Endothelial cell of umbilical vein (primary cell): ENCODE measurements at regions not wholly inside any gene's neighbourhood (a gene's known extent, or its start where the extent isn't known, plus 50 kb on each side); places are given as distances from the start of the nearest gene placed in this dataset.

Source experiments
- BruUV-seq: library from RNA; stranded (reverse); fragments of 400-500 nt; replicated peaks from 2 replicates; lab custom pipeline; 2021; lab: Mats Ljungman, UMichigan
- CTCF ChIA-PET: fragments of 300-600, 350-600 bp; sonication (Branson Sonifier 250); formaldehyde crosslinking; loops from one replicate; lab custom pipeline; 2021; ENCODE audit warnings: antibody characterized with exemption, inconsistent platforms; lab: Charles Lee
- POLR2A ChIA-PET: fragments of 300-600, 350-600 bp; sonication (Branson Sonifier 250); formaldehyde crosslinking; loops from one replicate; lab custom pipeline; 2021; ENCODE audit warnings: antibody characterized with exemption, inconsistent platforms; lab: Charles Lee
- DNase-seq: peaks from one replicate; pipeline ENCODE4 v3.0.0-alpha.2; 2011; ENCODE audit warnings: low read depth, low spot score
- FAIRE-seq: peaks from 2 replicates; lab custom pipeline; 2011; peaks lifted over from hg19 to GRCh38; lab: Jason Lieb, UNC
- H2AFZ ChIP-seq: 2 replicates; pipeline ENCODE4 v1.6.0; 2012; ENCODE audit warnings: low read depth, low read length, control low read depth, inconsistent platforms
- H3K27ac ChIP-seq: 2 replicates; pipeline ENCODE4 v1.5.1; 2011; ENCODE audit warnings: low read depth, mild to moderate bottlenecking, control low read depth, low read length, moderate library complexity; ENCODE audit not compliant: insufficient read depth
- H3K27me3 ChIP-seq, 2 experiments: 2 replicates each; pipeline versions ENCODE4 v1.6.0 to v1.6.1; 2011; ENCODE audit warnings: low read length in 2 of 2, mixed read lengths in 1 of 2; ENCODE audit not compliant: control insufficient read depth in 2 of 2, insufficient read depth in 2 of 2
- H3K36me3 ChIP-seq, 2 experiments: 2 replicates in 1 of 2; 3 replicates in 1 of 2; pipeline ENCODE4 v1.5.1; 2011; ENCODE audit warnings: low read length in 2 of 2, mild to moderate bottlenecking in 1 of 2, moderate library complexity in 1 of 2; ENCODE audit not compliant: control insufficient read depth in 2 of 2, insufficient read depth in 2 of 2; ENCODE audit errors: extremely low read depth in 1 of 2
- H3K4me1 ChIP-seq: 3 replicates; pipeline ENCODE4 v1.5.1; 2011; ENCODE audit warnings: mild to moderate bottlenecking, low read length; ENCODE audit not compliant: control insufficient read depth, insufficient read depth; ENCODE audit errors: extremely low read depth
- H3K4me2 ChIP-seq: 2 replicates; pipeline ENCODE4 v1.6.1; 2011; ENCODE audit warnings: low read length, control low read depth, mixed read lengths; ENCODE audit not compliant: insufficient read depth
- H3K4me3 ChIP-seq, 3 experiments: fragments of 200-600 bp in 1 of 3; sonication (generic), shearing (Covaris generic) in 1 of 3; replicated peaks in 1 of 3; 2 replicates each; pipeline ENCODE4 v1.5.1; 2011 to 2016; ENCODE audit warnings: control low read depth in 3 of 3, low read length in 3 of 3, mild to moderate bottlenecking in 2 of 3, inconsistent platforms in 1 of 3, low read depth in 1 of 3, moderate library complexity in 1 of 3; ENCODE audit not compliant: insufficient read depth in 1 of 3
- H3K79me2 ChIP-seq: 2 replicates; pipeline ENCODE4 v1.6.0; 2012; ENCODE audit warnings: low read length, inconsistent platforms; ENCODE audit not compliant: control insufficient read depth, insufficient read depth
- H3K9ac ChIP-seq: replicated peaks from 2 replicates; pipeline ENCODE3; 2011; ENCODE audit warnings: low read length, control low read depth; ENCODE audit not compliant: insufficient read depth; ENCODE audit errors: extremely low read depth
- H3K9me1 ChIP-seq: replicated peaks from 3 replicates; pipeline ENCODE4 v1.6.0; 2011; ENCODE audit warnings: mild to moderate bottlenecking, low read length; ENCODE audit not compliant: control insufficient read depth, insufficient read depth; ENCODE audit errors: extremely low read depth
- H3K9me3 ChIP-seq: replicated peaks from 2 replicates; pipeline ENCODE4 v1.5.1; 2012; ENCODE audit warnings: low read length, inconsistent platforms; ENCODE audit not compliant: control insufficient read depth, insufficient read depth
- H4K20me1 ChIP-seq: replicated peaks from 2 replicates; pipeline ENCODE3; 2011; ENCODE audit warnings: mild to moderate bottlenecking, low read length; ENCODE audit not compliant: control insufficient read depth, insufficient read depth; ENCODE audit errors: extremely low read depth
- CTCF ChIP-seq, 2 donors: IDR thresholded peaks; 1 replicate in 1 of 2; 2 replicates in 1 of 2; pipeline ENCODE4 v1.5.1; 2011; ENCODE audit warnings: low read length in 2 of 2, mild to moderate bottlenecking in 2 of 2, moderate library complexity in 2 of 2, control low read depth in 1 of 2, inconsistent platforms in 1 of 2, low read depth in 1 of 2; ENCODE audit not compliant: insufficient read depth in 1 of 2; ENCODE audit errors: extremely low read depth in 1 of 2
- EZH2 ChIP-seq: IDR thresholded peaks from 2 replicates; pipeline ENCODE4 v1.6.1; 2012; ENCODE audit warnings: borderline replicate concordance, low read depth, mild to moderate bottlenecking, moderate library complexity, low read length, inconsistent platforms; ENCODE audit not compliant: severe bottlenecking
- FOS ChIP-seq: IDR thresholded peaks from 2 replicates; pipeline ENCODE4 v1.6.1; 2011; ENCODE audit warnings: mild to moderate bottlenecking, low read length, moderate library complexity, borderline replicate concordance; ENCODE audit not compliant: insufficient read depth
- GATA2 ChIP-seq: IDR thresholded peaks from 2 replicates; pipeline ENCODE4 v1.7.0; 2011; ENCODE audit warnings: low read depth, mild to moderate bottlenecking, moderate library complexity, mixed read lengths, low read length; ENCODE audit not compliant: insufficient read length, insufficient read depth
- JUN ChIP-seq: IDR thresholded peaks from 2 replicates; pipeline ENCODE4 v1.6.1; 2011; ENCODE audit warnings: borderline replicate concordance, low read depth; ENCODE audit not compliant: insufficient read length, insufficient read depth
- MYC ChIP-seq: IDR thresholded peaks from one replicate; pipeline ENCODE4 v1.6.1; 2011; ENCODE audit warnings: mild to moderate bottlenecking, low read depth, low read length
- POLR2A ChIP-seq: IDR thresholded peaks from 2 replicates; pipeline ENCODE4 v1.6.1; 2012; ENCODE audit warnings: low read depth, mild to moderate bottlenecking, control low read depth, low read length
- POLR2AphosphoS5 ChIP-seq: IDR thresholded peaks from 2 replicates; pipeline ENCODE4 v1.6.1; 2012; ENCODE audit warnings: low read depth, mild to moderate bottlenecking, control low read depth, low read length, moderate library complexity; ENCODE audit not compliant: insufficient read depth
- dilution Hi-C: fragments of 300-500 bp; cut with MboI; formaldehyde crosslinking; loops from one replicate; pipeline ENCODE4 v1.15.0; 2019; ENCODE audit warnings: low sequenced_read_pairs; ENCODE audit not compliant: extremely low pct_ligation_motif_present
- intact Hi-C: fragments of 100-400 bp; cut with micrococcal nuclease; formaldehyde crosslinking; loops from one replicate; pipeline ENCODE4 v1.10.0; 2022
- TF ChIP-seq, protein P1 (sequence below): IDR thresholded peaks from 2 replicates; pipeline ENCODE4 v1.6.1; 2011; ENCODE audit not compliant: insufficient read depth, insufficient read length

DNA sequence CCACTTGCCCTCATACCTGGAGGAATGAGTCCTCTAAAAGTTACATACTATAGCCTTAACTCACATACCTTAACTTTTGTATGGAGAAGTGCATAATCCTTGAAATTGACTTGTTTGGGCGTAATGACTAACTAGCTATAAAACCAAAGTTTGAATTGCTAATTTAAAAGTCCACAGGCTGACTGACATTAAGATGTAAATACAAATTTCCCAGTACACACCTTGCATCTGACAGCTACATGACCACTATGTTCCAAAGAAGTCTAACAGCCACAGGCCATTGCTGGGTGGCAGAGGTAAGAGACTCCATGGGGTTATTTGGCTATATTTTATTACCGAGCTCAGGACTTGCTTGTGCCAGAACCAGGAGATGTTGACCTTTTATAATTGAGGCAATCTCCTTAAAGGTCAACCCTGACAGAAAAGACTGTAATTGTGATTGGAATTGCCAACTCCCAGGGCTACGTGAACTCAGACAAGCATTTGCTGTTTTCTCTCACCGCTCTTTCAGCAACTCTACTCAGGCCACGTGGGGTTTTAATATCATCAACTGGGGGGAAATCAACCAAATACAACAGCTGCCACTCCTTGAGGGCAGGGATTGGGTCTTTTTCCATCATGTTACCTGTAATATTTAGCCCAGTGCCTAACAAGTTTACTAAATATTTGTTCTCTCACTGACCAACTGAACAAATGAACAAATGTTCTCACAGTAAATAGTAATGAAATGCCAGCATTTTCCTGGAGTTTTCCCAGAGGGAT, 139.9 kb downstream of the SEMA6D start:
- Histone ChIP-seq H3K9me3 (no peaks in the 10 kb centered on the region), H3K27me3 (peaks cover 6 to 7% of the 10 kb centered on the region in 2 experiments), H3K9me1 (no peaks in the 10 kb centered on the region), H3K4me1 (no peaks in the 10 kb centered on the region), H3K27ac (no peak overlapping the region), H3K9ac (no peak overlapping the region), H3K79me2 (no peaks in the 10 kb centered on the region), H3K36me3 (no peaks in the 10 kb centered on the region), H4K20me1 (no peaks in the 10 kb centered on the region), H3K4me2 (no peak overlapping the region), H2AFZ (no peak overlapping the region), H3K4me3 (no peak overlapping the region)
- intact Hi-C loops (no loop called here), dilution Hi-C loops (no loop called here)
- no peak for TF ChIP-seq EZH2
- no peak for TF ChIP-seq POLR2AphosphoS5
- TF ChIP-seq, protein P1, sequence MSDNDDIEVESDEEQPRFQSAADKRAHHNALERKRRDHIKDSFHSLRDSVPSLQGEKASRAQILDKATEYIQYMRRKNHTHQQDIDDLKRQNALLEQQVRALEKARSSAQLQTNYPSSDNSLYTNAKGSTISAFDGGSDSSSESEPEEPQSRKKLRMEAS: no peak
- no peak for TF ChIP-seq CTCF (IDR thresholded peaks at IDR 0.05; ENCODE audit: extremely low read depth in 1 of 2, insufficient read depth in 1 of 2, low read depth in 1 of 2, low read length in 2 of 2)
- TF ChIP-seq FOS: no peak
- TF ChIP-seq MYC: no peak
- TF ChIP-seq POLR2A: no peak
- TF ChIP-seq JUN: no peak
- no peak for TF ChIP-seq GATA2
- DNase-seq: no peak
- no peak for FAIRE-seq
- no TSS peak for BruUV-seq
- ChIA-PET CTCF (interaction anchor here (1.1 to 1.6 kb wide), 2 partner anchors 43 to 132 kb away, joined by 3 read pairs; no protein-coding TSS in a partner anchor), POLR2A (no interaction called here)
